Neuron (in vitro differentiated cells): ENCODE measurements at regions not wholly inside any gene's neighbourhood (a gene's known extent, or its start where the extent isn't known, plus 50 kb on each side); places are given as distances from the start of the nearest gene placed in this dataset.

Experiments
- H2AFZ ChIP-seq: one replicate; pipeline ENCODE4 v1.6.1; 2013; ENCODE audit warnings: low read depth, mild to moderate bottlenecking, inconsistent platforms, low read length, moderate library complexity
- H3K27me3 ChIP-seq: one replicate; pipeline ENCODE4 v1.6.1; 2013; ENCODE audit warnings: low read length; ENCODE audit not compliant: insufficient read depth
- H3K36me3 ChIP-seq: one replicate; pipeline ENCODE4 v1.6.1; 2013; ENCODE audit warnings: low read length; ENCODE audit not compliant: insufficient read depth
- H3K4me1 ChIP-seq: one replicate; pipeline ENCODE4 v1.6.1; 2013; ENCODE audit warnings: low read length; ENCODE audit not compliant: insufficient read depth
- H3K4me3 ChIP-seq: 2 replicates; pipeline ENCODE4 v1.5.1; 2013; ENCODE audit warnings: mild to moderate bottlenecking, low read length, moderate library complexity
- H3K9me3 ChIP-seq: one replicate; pipeline ENCODE4 v1.6.1; 2013; ENCODE audit warnings: low read length

DNA sequence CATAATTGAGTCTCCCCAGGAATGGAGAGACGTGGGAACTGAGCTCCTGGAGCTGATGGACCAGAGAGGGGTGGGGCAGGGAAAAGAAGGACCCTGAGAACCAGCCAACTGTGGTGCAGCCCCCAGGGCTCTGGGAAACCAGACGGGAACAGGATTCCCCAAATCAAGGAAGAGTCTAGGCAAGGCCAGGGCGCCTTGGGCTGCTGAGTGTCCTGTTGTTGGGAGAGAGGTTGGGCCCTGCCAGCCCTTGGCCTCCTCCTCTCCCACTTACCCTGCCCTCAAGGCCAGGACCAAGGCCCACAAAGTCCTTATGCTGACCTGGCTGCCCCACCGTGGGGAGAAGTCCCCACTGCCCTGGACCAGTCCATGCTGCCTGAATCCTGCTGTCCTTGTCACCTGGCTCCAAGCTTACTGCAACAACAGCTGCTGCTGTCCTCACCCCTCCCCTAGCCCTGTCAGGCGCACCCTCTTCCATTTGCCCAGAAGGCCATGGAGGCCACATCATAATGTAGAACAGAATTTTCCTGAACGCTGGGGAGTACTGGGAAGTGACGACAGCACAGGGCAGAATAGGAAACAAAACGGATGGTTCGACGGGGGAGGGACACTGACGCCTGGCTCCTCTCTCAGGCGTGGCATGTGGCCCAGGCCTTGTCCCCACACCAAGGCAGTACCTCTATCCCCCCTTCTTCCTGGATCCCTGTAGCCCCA is 132.9 kb upstream of the ZMIZ1 start:
- no peak overlapping the region for H2AFZ ChIP-seq
- H3K9me3 ChIP-seq: no peaks in the 10 kb centered on the region
- H3K27me3 ChIP-seq: peaks cover 2% of the 10 kb centered on the region
- H3K36me3 ChIP-seq: no peaks in the 10 kb centered on the region
- no peak overlapping the region for H3K4me3 ChIP-seq
- H3K4me1 ChIP-seq: peaks cover 11% of the 10 kb centered on the region

DNA sequence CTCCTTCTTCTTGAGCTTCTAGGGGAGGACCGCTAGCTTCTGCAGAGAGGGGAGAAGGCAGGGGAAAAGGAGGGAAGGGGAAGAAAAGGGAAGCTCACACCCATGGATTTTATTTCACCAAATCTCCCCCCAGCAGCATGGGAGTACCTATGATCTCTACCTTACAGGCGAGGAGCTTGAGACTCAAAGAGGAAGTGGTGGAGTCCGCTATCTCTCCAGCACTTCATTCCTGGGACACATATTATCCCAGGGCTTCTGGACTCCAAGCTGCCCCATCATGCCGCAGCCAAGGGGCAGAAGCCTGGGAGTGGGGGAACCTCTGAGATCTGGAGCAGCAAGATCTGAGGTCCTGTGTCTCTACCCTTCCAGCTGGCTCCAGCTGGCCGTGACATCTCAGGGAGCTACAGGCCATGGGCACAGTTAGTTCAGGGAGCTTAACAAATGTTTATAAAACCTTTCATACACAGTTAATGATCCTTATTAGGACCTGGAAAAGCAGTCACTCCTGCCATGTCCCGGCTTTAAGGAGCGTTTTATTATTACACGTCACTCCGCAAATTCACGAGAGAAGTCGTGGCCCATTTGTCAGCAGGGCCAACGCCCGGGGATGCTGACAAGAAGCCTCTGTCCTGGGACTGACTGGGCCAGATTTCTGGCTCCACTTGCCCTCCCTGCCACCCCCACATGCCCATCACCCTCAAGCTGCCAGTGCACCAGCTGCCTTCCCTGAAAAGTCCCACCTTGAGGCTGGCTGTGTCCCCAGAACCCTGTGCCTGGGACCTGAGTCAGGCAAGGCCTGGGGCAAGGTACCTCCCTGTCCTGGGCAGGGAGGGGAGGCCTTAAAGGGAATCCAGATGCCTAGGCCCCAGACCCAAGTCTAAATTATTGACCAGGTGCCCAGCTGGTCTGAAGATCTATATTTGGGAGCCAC is 132.1 kb upstream of the ZMIZ1 start:
- Histone ChIP-seq H3K36me3 (no peaks in the 10 kb centered on the region), H2AFZ (no peak overlapping the region), H3K27me3 (peaks cover 5% of the 10 kb centered on the region), H3K9me3 (peaks cover under 1% of the 10 kb centered on the region), H3K4me3 (no peak overlapping the region), H3K4me1 (peaks cover 5% of the 10 kb centered on the region)

DNA sequence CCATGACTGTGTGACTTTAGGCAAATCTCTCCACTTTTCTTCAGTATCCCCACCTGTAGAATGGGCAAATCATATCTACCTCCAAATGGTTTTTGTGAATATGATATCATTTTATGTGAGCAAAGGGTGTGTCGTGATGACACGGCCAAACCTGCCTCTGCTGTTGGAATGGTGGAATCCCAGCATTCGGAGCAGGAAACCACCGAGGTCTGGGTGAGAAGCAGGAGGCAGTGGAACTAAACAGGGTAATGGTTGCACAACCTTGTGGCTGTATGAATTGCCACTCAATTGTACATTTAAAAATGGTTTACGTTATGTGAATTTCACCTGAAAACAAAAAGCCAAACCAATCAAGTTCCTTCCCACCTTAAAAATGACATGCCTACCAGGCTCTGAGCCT is 131.4 kb upstream of the ZMIZ1 start:
- Histone ChIP-seq H3K4me3 (no peak overlapping the region), H2AFZ (no peak overlapping the region), H3K36me3 (no peaks in the 10 kb centered on the region), H3K9me3 (peaks cover 2% of the 10 kb centered on the region), H3K27me3 (peaks cover 6% of the 10 kb centered on the region), H3K4me1 (peaks cover 3% of the 10 kb centered on the region)

DNA sequence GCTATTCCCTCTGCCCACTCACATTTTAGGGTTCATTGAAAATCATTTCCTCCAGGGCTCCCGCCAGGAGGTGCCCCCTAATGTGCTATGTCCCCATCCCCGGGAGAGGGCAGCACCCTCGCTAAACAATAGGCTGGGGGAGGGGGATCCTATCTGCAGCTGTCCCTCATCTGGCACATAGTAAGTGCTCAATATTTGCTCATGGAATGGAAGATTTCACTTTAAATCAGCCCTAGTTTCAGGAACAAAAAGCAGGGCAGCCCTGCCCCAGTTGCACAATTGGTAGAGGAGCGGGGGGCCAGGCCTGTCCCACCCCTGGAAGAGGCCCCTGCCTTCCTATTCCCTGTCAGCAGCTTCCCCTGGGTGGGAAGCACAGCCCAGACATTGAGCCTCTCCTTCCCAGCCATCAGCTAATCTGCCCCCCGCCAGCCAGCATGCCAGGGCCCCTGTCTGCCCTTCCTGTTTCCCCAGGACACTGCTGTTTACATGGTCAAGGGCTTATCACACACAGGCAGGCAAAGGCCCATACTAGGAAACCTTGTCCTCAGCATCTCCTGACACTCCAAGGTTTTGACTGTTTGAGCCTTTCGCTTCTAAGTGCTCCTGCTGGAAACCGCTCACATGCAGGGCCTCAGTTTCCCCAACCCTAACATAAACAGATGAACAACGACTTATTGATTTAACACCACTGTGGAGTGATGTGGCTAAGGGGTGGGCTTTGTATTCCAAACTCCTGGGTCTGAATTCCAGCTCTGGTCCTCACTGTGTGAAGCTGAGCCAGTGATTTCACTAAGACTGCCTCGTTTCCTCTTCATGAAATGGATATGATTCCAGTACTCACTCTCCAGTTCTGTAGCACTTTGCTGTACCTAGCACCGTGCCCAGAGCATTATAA is 130.7 kb upstream of the ZMIZ1 start:
- Histone ChIP-seq H3K4me1 (peaks cover 3% of the 10 kb centered on the region), H2AFZ (no peak overlapping the region), H3K9me3 (peaks cover 2% of the 10 kb centered on the region), H3K27me3 (peaks cover 6% of the 10 kb centered on the region), H3K36me3 (no peaks in the 10 kb centered on the region), H3K4me3 (no peak overlapping the region)

DNA sequence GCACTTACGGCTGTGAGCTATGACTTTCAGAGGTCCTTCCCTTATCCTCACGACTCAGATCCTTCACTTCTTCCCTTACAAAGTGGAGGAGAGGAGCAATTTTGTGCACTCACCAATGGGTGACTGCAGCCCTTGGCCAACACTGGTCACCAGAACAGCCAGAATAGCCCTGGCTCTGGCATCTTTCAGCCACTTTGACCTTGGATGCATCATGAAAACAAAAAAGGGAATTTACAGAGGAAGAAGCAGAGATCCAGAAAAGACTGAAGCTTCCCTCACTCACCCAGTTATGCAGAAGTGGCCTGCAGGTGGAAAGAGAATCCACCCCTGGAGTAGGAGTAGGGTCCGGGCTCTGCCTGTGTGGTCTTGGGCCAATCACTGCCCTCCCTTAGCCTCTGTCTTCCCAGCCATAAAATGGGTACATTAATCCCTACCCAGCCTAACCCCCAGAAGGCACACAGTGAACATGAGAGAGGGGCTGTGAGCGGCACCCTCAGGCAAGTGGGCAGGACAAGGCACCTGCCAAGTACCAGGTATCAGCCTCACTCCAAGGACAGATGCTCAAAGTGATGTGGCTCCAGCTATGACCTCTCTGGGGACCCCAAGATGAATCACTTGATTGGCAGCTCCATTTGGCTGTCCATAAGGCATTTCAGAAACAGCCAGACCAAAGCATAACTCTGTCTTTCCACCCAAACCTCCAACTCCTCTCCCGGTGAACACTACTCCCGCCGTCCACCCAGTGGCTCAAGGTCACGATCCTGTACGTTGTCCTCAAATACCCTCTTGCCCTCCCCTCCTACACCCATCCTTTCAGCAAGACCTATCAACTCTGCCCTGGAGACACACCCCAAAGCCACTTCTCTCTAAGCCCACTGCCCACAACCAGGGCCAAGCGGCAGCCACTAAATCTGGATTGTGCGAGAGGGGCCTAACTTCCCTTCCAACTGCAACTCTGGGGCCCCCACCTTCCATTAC is 129.8 kb upstream of the ZMIZ1 start:
- peaks cover 2% of the 10 kb centered on the region for H3K9me3 ChIP-seq
- H3K4me3 ChIP-seq: no peak overlapping the region
- peaks cover 4% of the 10 kb centered on the region for H3K4me1 ChIP-seq
- H3K36me3 ChIP-seq: no peaks in the 10 kb centered on the region
- peaks cover 6% of the 10 kb centered on the region for H3K27me3 ChIP-seq
- H2AFZ ChIP-seq: no peak overlapping the region

DNA sequence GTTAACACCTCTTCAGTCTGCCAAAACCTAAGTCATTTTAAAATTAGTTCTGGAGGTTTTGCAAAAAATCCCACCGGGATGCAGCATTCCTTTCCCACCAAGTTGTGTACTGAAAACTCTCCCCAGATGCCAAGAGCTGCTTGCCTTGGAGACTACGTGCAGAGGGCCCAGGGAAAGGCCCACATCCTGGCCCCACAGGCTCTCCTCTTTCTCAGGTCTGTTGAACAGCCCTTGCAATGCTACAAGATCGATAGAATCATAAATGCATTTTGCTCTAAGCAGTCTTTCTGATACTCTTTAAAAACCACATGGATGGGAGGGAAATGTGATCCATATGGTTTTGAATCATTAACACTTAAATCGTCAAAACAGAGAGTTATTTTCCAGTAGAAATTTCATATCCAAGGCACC is 126.7 kb upstream of the ZMIZ1 start:
- Histone ChIP-seq H3K4me3 (no peak overlapping the region), H3K4me1 (peaks cover 15% of the 10 kb centered on the region), H3K27me3 (peaks cover 8% of the 10 kb centered on the region), H2AFZ (no peak overlapping the region), H3K36me3 (no peaks in the 10 kb centered on the region), H3K9me3 (peaks cover 2% of the 10 kb centered on the region)

DNA sequence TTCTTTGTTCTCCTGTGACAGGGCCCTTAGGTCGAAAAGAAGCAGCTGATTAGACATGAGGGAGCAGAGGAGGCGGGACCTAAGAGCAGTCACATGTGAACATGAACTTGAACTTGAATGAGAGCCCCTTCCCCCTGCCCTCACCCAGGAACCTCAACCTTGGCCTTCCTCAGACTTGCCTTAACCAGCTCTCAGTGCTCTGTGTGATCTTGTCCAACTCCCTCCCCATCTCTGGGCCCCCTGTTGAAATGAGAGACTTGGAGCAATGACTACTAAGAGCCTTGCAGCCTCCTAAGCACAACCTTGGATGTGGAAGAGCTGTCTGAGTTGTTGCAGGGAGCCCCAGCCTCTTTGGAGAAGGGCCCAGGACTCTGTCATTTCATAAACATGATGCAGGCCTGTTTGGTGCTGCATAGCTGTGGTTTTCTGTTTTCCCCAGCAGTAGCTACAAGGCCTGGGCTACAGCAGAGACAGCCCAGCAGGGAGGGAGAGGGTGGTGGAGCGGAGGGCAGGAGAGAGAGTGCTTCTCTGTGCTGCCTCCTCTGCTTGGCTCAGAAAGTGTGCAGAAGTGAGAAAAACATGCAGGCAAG is 123.9 kb upstream of the ZMIZ1 start:
- Histone ChIP-seq H3K4me3 (no peak overlapping the region), H2AFZ (no peak overlapping the region), H3K4me1 (peaks cover 12% of the 10 kb centered on the region), H3K9me3 (peaks cover 2% of the 10 kb centered on the region), H3K27me3 (peaks cover 8% of the 10 kb centered on the region), H3K36me3 (no peaks in the 10 kb centered on the region)

DNA sequence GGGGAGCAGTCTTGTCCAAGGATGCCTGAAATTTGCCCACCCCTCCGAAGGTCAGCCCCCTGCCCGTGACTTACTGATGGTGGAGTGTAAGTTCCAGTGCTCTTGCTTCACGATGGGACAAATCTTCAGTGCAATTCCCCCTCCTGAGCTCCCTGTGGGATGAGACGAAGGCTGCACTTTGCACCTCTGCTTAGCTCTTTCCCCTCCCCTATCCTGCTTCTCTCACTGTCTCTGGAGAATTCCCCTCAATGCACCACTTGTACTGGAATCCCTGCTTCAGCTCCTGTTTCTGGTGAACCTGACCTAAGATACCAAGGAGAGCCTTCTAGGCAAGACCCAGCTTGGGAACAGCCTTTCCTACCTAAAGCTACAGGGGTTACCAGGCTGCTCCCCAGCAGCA is 122.9 kb upstream of the ZMIZ1 start:
- peaks cover 2% of the 10 kb centered on the region for H3K9me3 ChIP-seq
- H3K27me3 ChIP-seq: peaks cover 8% of the 10 kb centered on the region
- H3K4me1 ChIP-seq: peaks cover 12% of the 10 kb centered on the region
- H2AFZ ChIP-seq: no peak overlapping the region
- H3K36me3 ChIP-seq: no peaks in the 10 kb centered on the region
- H3K4me3 ChIP-seq: no peak overlapping the region

DNA sequence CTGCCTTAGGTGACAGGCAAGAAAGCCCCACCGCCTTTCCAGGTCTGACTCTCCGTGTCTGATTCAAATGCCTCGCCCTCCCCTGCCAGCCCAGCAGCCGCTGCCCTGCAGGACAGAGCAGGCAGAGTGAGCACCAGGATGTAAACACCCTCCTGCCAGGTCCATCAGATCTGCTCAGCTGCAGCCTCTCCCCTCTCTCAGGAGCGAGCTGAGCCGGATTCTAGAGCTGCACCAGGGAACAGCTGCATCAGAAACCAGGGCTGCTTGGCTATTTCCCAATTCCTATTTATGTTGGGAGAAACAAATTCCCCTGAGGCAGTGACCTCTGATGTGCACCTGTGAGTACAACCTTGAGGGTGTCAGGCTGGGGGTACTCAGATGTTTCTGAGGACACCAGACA is 121.5 kb upstream of the ZMIZ1 start:
- peaks cover 5% of the 10 kb centered on the region for H3K27me3 ChIP-seq
- H3K36me3 ChIP-seq: no peaks in the 10 kb centered on the region
- H2AFZ ChIP-seq: no peak overlapping the region
- peaks cover 15% of the 10 kb centered on the region for H3K4me1 ChIP-seq
- H3K4me3 ChIP-seq: no peak overlapping the region
- H3K9me3 ChIP-seq: no peaks in the 10 kb centered on the region

DNA sequence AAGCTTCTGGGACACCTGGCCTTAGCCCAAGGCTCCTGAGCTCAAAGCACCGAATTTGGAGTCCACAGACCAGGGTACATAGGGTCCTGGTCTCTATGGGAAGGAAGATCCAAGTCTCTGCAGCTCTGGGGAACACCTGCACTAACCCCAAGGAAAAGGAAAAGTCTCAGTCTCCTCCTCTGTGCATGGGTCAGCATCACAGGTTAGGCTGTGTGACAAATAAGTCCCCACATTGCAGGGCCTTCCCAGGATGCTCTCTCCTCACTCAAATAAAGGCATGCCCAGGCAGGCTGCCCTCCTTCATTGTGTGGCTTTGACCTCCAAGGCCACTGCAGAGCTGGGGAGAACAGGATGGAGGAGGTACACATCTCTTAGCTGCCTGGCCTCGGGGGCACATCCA is 121.0 kb upstream of the ZMIZ1 start:
- Histone ChIP-seq H2AFZ (no peak overlapping the region), H3K9me3 (no peaks in the 10 kb centered on the region), H3K27me3 (peaks cover 5% of the 10 kb centered on the region), H3K4me3 (no peak overlapping the region), H3K4me1 (peaks cover 15% of the 10 kb centered on the region), H3K36me3 (no peaks in the 10 kb centered on the region)

DNA sequence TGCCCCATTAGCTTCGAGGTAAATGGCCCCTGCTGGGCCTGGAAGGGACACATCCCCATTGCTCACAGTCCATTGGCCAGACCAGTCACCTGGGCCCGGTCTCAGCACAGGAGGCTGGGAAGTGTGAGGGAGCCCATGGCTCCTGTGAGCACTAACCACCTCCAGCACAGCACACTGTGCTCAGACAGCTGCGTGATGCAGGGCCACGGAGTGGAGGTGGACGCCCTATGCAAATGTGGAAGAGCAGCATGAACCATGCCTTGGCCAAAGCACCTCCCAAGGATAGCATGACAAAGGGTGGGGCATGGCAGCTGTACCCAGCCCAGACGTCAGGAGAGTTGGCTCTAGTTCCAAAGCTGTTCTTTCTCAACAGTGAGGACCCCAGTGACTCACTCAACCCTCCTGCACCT is 120.1 kb upstream of the ZMIZ1 start:
- Histone ChIP-seq H3K4me3 (no peak overlapping the region), H3K36me3 (no peaks in the 10 kb centered on the region), H3K27me3 (peaks cover 5% of the 10 kb centered on the region), H2AFZ (no peak overlapping the region), H3K9me3 (no peaks in the 10 kb centered on the region), H3K4me1 (peaks cover 15% of the 10 kb centered on the region)
